GM12872 (cell line): ENCODE measurements at regions not wholly inside any gene's neighbourhood (a gene's known extent, or its start where the extent isn't known, plus 50 kb on each side); places are given as distances from the start of the nearest gene placed in this dataset.

Experiments
- CTCF ChIP-seq: IDR thresholded peaks from 3 replicates; pipeline ENCODE4 v1.5.1; 2011; ENCODE audit warnings: low read depth, mild to moderate bottlenecking, low read length, moderate library complexity; ENCODE audit not compliant: insufficient read depth

- no peak for TF ChIP-seq CTCF
Measured at GRCh38 chr10:92766451-92766850, 76.7 kb downstream of the HHEX start.

DNA sequence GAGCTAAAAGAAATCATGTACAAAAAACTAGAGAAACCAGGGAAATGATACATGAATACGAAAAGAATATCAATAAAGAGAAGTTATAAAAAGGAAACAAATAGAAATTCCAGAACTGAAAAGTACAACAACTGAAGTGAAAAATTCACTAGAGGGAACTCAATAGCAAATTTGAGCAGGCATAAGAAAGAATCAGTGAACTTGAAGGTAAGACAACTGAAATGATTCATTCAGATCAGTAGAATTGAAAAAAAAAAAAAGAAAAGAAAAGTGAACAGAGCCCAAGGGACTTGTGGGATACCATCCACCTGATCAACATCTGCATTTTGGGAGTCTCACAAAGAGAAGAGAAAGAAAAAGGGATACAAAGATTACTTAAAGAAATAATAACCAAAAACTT, 78.3 kb downstream of the HHEX start:
- no peak for TF ChIP-seq CTCF

GRCh38 chr10:92773776-92774175, 74.5 kb upstream of the EXOC6 start:
- no peak for TF ChIP-seq CTCF

GRCh38 chr10:92778091-92778490, 70.2 kb upstream of the EXOC6 start:
- no peak for TF ChIP-seq CTCF

DNA sequence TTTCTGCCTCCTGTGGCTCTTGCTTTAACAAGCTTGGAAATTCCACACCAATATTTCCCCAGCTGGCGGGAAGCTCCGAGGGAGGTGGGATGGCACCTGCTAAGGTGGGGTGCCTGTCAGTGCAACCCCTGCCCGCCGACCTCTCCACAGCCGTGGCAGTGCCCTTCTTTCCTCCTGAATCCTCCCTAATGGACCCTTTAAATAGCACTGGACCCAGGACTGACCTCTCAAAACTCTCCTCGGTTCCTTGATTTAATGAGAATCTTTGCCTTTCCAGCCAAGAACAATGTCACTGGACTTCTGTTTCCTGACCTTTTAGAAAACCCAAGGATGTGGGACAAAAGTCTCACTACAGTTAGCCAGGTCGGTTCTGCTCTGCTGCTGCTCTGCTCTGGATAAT, 63.2 kb upstream of the EXOC6 start:
- no peak for TF ChIP-seq CTCF

GRCh38 chr10:92787557-92788152, 60.7 kb upstream of the EXOC6 start:
- no peak for TF ChIP-seq CTCF

DNA sequence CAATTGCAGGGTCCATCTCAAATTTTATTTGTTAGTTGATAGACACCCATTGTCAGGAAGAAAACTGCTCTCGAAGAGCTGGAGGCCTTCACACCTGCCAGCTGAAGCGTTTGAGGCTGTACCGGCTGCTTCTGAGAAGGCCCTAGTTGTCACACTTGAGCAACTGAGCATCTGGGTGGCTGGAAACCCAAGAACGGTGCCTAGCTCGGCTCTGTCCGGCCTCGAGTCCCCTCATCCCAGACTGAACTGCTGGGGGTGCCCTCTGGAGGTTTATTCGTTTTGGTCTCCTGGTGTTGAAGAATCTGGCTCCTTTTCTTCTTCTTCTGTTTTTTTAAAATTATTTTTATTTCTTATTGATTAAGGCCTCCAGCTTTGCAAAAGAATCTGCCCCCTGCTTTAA, 59.3 kb upstream of the EXOC6 start:
- TF ChIP-seq CTCF: no peak

DNA sequence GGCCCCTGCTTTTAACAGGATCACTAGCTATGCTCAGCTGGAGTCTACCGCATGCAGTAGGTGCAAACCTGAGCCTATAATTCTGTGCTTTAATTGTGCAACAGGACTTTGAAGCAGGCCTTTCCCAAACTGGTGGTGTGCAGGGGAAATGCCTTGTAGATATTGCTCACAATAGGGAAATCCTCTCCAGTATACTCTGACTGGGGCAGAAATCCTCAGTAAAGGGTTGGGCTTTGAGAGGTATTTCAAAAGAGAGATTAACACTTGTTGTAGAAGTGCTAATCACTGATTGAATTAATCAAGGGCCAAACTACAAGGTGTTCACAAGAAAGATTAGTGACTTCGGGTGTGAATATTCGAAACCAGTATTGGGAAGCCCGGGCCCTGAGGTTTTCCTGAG, 58.5 kb upstream of the EXOC6 start:
- TF ChIP-seq CTCF: no peak
